Endothelial cell of umbilical vein (primary cell): ENCODE measurements at regions not wholly inside any gene's neighbourhood (a gene's known extent, or its start where the extent isn't known, plus 50 kb on each side); places are given as distances from the start of the nearest gene placed in this dataset.

Experiments used
- EZH2 ChIP-seq: IDR thresholded peaks from 2 replicates; pipeline ENCODE4 v1.6.1; 2012; ENCODE audit warnings: borderline replicate concordance, low read depth, mild to moderate bottlenecking, moderate library complexity, low read length, inconsistent platforms; ENCODE audit not compliant: severe bottlenecking
- TF ChIP-seq, protein P1 (sequence below), 2 donors: IDR thresholded peaks; 1 replicate in 1 of 2; 2 replicates in 1 of 2; pipeline ENCODE4 v1.5.1; 2011; ENCODE audit warnings: low read length in 2 of 2, mild to moderate bottlenecking in 2 of 2, moderate library complexity in 2 of 2, control low read depth in 1 of 2, inconsistent platforms in 1 of 2, low read depth in 1 of 2; ENCODE audit not compliant: insufficient read depth in 1 of 2; ENCODE audit errors: extremely low read depth in 1 of 2

- no peak for TF ChIP-seq EZH2
- TF ChIP-seq, protein P1, sequence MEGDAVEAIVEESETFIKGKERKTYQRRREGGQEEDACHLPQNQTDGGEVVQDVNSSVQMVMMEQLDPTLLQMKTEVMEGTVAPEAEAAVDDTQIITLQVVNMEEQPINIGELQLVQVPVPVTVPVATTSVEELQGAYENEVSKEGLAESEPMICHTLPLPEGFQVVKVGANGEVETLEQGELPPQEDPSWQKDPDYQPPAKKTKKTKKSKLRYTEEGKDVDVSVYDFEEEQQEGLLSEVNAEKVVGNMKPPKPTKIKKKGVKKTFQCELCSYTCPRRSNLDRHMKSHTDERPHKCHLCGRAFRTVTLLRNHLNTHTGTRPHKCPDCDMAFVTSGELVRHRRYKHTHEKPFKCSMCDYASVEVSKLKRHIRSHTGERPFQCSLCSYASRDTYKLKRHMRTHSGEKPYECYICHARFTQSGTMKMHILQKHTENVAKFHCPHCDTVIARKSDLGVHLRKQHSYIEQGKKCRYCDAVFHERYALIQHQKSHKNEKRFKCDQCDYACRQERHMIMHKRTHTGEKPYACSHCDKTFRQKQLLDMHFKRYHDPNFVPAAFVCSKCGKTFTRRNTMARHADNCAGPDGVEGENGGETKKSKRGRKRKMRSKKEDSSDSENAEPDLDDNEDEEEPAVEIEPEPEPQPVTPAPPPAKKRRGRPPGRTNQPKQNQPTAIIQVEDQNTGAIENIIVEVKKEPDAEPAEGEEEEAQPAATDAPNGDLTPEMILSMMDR (IDR thresholded peaks at IDR 0.05; ENCODE audit: extremely low read depth in 1 of 2, insufficient read depth in 1 of 2, low read depth in 1 of 2, low read length in 2 of 2), result no peak
Observed at GRCh38 chr22:49326558-49326957, 501.1 kb downstream of the BRD1 start.
